ENCODE measurements at regions not wholly inside any gene's neighbourhood (a gene's known extent, or its start where the extent isn't known, plus 50 kb on each side); places are given as distances from the start of the nearest gene placed in this dataset.

DNA sequence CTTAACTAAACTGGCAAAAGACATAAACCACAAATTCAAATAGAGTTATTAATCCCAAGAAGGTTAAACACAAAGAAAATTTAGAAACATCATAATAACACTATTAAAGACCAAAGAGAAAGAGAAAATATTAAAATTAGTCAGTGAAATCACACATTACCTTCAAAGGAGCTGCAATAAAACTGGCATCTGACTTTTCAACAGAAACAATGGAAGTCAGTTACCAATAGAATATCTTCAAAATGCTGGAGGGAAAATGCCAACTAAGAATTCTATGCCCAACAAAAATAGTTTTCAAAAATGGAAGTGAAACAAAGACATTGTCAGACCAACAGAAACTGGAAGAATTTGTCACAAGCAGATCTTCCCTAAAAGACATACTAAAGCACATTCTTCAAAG is 68.7 kb upstream of the RNF7 start:
- DNase-seq: no peak

DNA sequence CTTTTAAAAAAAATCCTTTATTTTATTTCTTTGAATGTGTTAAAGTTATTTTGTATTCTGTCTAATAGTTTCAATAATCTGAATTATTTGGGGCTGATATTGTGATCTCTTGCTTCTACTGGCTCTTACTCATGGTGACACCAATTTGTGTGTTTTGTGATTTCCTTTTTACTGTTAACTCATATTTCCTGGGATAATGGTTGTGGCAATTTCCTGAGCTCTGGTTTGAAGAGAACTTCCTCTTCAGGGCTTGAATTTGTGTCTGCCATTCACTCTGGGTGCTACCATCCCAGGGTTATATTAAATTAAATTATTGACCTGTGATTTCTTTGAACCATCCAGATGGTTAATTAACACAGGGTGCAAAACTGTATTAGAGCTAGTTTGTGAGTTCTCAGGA is 60.4 kb upstream of the RNF7 start:
- DNase-seq: no peak

DNA sequence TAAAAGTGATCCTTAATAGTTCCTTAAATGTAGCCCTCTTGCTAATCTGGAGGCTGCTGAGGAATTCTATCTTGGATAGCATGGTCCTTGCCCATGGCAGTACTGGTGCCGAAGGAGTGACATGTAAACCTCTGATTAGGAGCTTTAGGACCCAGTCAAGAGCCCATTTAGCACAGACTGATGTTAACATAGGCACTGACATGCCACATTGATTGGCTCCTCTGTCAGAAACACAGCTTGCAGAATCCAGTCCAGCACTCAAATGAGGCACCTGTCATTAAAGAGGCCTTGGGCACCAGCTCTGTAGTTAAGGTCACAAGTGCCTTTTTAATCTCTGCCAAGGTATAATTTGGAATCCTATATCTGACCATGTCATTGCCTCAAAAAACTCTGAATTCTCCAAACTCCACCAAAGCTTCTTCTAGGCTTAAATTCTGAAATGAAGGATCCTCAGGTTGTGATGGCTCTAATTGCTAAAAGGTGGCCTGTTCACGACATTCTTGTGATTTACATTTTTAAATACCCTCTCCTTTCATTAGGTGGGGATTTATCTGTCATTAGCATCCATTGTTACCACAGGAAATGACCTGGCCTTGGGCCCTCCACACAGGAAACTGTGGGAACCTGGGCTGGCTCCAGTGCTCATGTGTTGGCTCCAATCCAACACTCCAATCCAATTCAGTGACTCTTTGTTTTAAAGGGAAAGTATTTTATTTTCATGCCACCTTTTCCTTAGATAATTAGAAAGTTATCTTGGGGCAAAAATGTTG is 57.3 kb upstream of the RNF7 start:
- DNase-seq: peak; percentile 46

DNA sequence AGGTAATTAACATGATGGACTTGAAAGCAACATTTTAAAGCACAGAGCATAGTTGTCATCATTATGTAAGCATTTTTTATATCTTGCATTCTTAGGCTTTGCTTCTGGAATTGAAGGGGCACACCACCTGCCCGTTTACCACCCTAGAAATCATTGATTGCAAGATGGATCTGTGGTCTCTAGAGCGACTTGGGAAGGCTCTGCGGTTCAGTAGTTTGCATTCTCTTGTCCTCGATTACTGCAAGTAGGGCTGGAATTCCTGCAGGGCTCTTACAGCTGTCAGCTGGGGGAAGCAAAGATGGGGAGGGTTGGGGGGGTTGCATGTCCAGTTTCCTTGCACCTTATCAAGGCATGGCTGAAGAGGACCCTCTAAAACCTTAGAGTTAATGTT is 56.7 kb upstream of the RNF7 start:
- no peak for DNase-seq

DNA sequence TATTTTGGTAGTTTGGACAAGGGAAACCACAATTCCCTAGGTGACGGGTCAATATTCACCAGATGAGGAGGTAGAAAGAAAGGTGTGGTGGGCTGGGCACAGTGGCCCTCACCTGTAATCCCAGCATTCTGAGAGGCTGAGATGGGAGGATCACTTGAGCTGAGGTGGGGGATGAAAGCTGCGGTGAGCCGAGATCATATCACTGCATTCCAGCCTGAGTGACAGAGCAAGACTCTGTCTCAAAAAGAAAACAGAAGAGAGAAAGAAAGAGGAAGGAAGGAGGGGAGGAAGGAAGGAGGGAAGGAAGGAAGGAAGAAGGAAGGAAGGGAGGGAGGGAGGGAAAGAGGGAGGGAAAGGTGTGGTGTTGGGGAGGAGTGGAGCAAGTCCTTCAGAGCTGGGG is 56.1 kb upstream of the RNF7 start:
- no peak for DNase-seq

DNA sequence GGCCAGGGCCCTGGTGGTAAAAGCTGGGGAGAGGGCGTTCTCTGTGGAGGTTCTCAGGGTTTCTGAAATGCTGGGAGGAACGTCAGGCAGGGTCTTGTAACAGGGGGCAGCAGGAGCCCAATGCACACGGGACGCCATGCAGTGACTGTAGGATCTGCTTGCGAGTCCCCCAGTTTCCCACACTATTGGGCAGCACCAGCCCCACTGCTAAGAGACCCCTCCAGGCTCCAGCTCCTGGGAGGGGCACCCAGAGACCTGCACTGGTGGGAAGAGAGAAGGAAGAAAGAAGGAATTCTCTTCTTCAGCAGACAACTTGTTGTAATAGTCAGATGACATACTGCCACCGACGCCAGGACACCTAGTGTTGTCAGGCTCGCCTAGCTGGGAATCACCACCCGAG is 55.2 kb upstream of the RNF7 start:
- no peak for DNase-seq

DNA sequence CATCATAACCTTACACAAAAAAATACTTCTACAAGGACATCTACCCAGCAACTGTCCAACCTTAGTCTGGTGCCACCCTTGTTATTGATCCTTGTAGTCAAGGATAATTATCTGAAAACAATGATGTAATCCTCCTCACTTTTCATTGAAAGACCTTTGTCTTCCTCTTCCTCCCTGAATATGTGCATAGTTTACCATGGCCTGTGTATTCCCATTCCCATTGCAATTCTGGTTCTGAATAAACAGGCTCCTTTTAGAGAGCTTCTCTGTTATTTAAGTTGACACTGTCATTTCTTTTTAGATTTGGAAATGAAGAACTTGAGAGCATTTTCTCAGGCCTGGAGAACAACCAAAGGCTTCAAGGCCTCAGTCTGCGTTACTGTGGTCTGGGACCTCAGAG is 53.3 kb upstream of the RNF7 start:
- DNase-seq: no peak

DNA sequence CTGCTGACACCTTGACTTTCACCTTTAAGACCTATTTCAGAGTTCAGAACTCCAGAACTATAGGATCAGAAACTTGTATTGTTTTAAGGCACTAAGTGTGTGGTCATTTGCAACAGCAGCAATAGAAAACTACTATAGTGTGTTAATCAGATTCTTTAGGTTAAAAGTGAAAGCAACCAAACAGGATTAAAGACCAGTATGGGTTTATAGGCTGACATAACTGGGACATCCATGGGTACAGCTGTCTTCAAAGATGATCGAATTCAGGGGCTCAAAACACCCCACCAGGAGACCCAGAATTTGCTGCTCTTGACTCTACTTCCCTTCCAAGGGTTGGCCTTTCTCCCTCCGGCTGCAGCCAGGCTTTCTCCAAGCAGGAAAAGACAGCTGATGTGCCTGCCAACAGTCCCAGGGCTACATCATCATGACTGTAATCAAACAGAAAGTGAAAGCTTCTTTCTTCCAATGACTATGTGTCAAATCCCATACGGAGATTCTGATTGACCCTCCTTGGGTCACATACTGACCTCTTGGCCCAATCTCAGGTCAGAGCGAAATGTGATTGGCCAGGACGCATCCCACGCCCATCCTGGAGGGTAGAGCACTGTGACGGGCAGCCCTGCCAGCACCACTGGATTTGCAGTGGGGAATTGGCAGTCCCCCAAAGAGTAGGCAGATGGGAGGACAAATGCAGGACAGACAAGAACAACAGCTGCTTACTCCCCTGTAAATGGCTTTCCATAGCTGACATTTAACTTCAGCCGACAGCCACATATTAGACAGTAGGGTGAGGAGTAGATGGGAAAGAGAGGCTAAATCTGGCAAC is 51.4 kb upstream of the RNF7 start:
- DNase-seq: peak; percentile 77
